ENCODE measurements at regions not wholly inside any gene's neighbourhood (a gene's known extent, or its start where the extent isn't known, plus 50 kb on each side); places are given as distances from the start of the nearest gene placed in this dataset.

DNA sequence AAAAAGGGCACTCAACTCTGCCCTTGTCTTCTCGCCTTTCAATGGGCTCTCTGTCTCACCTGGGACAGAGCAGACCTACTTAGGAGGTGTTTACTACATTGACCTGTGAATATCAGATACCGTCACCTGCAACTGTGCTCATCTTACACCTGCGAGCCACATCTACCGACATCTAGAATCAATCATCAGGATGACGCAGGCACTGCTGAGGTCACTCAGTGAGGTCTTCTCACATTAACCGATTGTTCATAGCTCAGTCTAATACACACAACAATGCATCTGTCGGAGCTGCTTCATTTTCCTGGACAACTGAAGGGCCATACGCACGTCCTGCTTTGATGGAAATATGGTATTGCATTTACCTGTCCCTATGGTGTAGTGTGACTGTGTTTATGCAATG lies 211.9 kb downstream of the FGF9 start:
- no peaks in the 10 kb centered on the region for H3F3A ChIP-seq (ENCODE audit: insufficient read depth, low read length)
- H3K9ac ChIP-seq (ENCODE audit: low read length) = no peak overlapping the region
- H3K27me3 ChIP-seq (ENCODE audit: insufficient read depth, low read length) = no peaks in the 10 kb centered on the region
- H3K4me3 ChIP-seq (ENCODE audit: low read depth, low read length, poor library complexity, severe bottlenecking) = no peak overlapping the region
- H3K9me3 ChIP-seq (ENCODE audit: low read length) = no peaks in the 10 kb centered on the region
- H3K79me2 ChIP-seq (ENCODE audit: insufficient read depth, low read length) = no peaks in the 10 kb centered on the region
- H3K27ac ChIP-seq (ENCODE audit: low read depth, low read length, poor library complexity, severe bottlenecking) = no peak overlapping the region
- no peaks in the 10 kb centered on the region for H3K9me2 ChIP-seq (ENCODE audit: low read depth, low read length)
- H3K36me3 ChIP-seq (ENCODE audit: insufficient read depth, low read length) = no peaks in the 10 kb centered on the region
- H4K20me1 ChIP-seq (ENCODE audit: insufficient read depth, low read length) = no peaks in the 10 kb centered on the region
- H3K4me1 ChIP-seq (ENCODE audit: insufficient read depth, low read length, severe bottlenecking) = no peaks in the 10 kb centered on the region
- no peak overlapping the region for H2AFZ ChIP-seq (ENCODE audit: low read length)
- H3K4me2 ChIP-seq (ENCODE audit: low read length) = no peak overlapping the region
- no peak for TF ChIP-seq EZH2 (IDR thresholded peaks at IDR 0.05; ENCODE audit: borderline replicate concordance, low read length)
- TF ChIP-seq CTCF (IDR thresholded peaks at IDR 0.05; ENCODE audit: low read length) = no peak

GRCh38 chr13:21883713-21884112 lies 212.8 kb downstream of the FGF9 start:
- no peak overlapping the region for H3K9ac ChIP-seq (ENCODE audit: low read length)
- H3K4me3 ChIP-seq (ENCODE audit: low read depth, low read length, poor library complexity, severe bottlenecking) = no peak overlapping the region
- no peak overlapping the region for H2AFZ ChIP-seq (ENCODE audit: low read length)
- no peaks in the 10 kb centered on the region for H3K79me2 ChIP-seq (ENCODE audit: insufficient read depth, low read length)
- H3K27me3 ChIP-seq (ENCODE audit: insufficient read depth, low read length) = no peaks in the 10 kb centered on the region
- H3F3A ChIP-seq (ENCODE audit: insufficient read depth, low read length) = no peaks in the 10 kb centered on the region
- no peaks in the 10 kb centered on the region for H4K20me1 ChIP-seq (ENCODE audit: insufficient read depth, low read length)
- no peaks in the 10 kb centered on the region for H3K9me2 ChIP-seq (ENCODE audit: low read depth, low read length)
- H3K4me1 ChIP-seq (ENCODE audit: insufficient read depth, low read length, severe bottlenecking) = no peaks in the 10 kb centered on the region
- no peaks in the 10 kb centered on the region for H3K36me3 ChIP-seq (ENCODE audit: insufficient read depth, low read length)
- H3K9me3 ChIP-seq (ENCODE audit: low read length) = no peaks in the 10 kb centered on the region
- no peak for TF ChIP-seq CTCF (IDR thresholded peaks at IDR 0.05; ENCODE audit: low read length)
- no peak for TF ChIP-seq EZH2 (IDR thresholded peaks at IDR 0.05; ENCODE audit: borderline replicate concordance, low read length)
- H3K27ac ChIP-seq (ENCODE audit: low read depth, low read length, poor library complexity, severe bottlenecking) = no peak overlapping the region
- H3K4me2 ChIP-seq (ENCODE audit: low read length) = no peak overlapping the region

DNA sequence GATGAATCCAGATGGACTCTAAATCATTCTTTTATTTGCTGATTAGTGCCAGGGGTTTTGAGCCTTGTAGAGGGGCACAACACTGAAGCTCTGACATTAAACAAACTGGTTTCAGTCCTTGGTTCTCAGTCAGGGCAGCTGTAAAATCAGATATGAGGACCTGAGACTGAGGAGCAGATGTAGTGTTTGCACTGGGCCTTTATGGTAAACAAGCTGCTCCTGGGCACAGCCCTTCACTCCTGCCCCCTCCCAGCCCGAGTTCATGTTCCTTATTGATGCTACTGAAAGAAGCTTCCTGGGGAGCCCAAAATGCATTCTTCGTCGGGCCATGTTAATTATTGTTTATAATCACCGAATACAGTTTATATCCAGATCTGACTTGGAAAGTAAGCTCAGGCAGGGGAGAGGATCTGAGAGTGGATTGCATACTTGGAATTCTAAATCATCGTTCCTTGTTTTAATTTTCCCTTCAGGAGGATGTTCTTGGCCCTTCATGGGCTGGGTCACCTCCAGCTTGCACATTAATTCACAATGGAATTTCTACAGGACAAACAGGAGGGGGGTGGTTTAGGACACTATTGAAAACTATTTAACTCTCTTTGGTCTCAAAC lies 213.5 kb downstream of the FGF9 start:
- Histone ChIP-seq H3K4me2 (ENCODE audit: low read length) (no peak overlapping the region), H3K4me3 (ENCODE audit: low read depth, low read length, poor library complexity, severe bottlenecking) (no peak overlapping the region), H3K36me3 (ENCODE audit: insufficient read depth, low read length) (no peaks in the 10 kb centered on the region), H3K4me1 (ENCODE audit: insufficient read depth, low read length, severe bottlenecking) (no peaks in the 10 kb centered on the region), H3F3A (ENCODE audit: insufficient read depth, low read length) (no peaks in the 10 kb centered on the region), H4K20me1 (ENCODE audit: insufficient read depth, low read length) (no peaks in the 10 kb centered on the region), H3K9me3 (ENCODE audit: low read length) (no peaks in the 10 kb centered on the region), H3K9me2 (ENCODE audit: low read depth, low read length) (no peaks in the 10 kb centered on the region), H3K79me2 (ENCODE audit: insufficient read depth, low read length) (no peaks in the 10 kb centered on the region), H2AFZ (ENCODE audit: low read length) (no peak overlapping the region), H3K27ac (ENCODE audit: low read depth, low read length, poor library complexity, severe bottlenecking) (no peak overlapping the region), H3K27me3 (ENCODE audit: insufficient read depth, low read length) (no peaks in the 10 kb centered on the region), H3K9ac (ENCODE audit: low read length) (no peak overlapping the region)
- TF ChIP-seq EZH2 (IDR thresholded peaks at IDR 0.05; ENCODE audit: borderline replicate concordance, low read length) (no peak), CTCF (IDR thresholded peaks at IDR 0.05; ENCODE audit: low read length) (no peak)
